ENCODE measurements at regions not wholly inside any gene's neighbourhood (a gene's known extent, or its start where the extent isn't known, plus 50 kb on each side); places are given as distances from the start of the nearest gene placed in this dataset.

- DNase-seq = no peak
These were observed 237.3 kb upstream of the SALL3 start for GRCh38 chr18:78742218-78742745.

- no peak for DNase-seq
These were observed 236.5 kb upstream of the SALL3 start for GRCh38 chr18:78743078-78743477.

- DNase-seq = no peak
These were observed 228.0 kb upstream of the SALL3 start for GRCh38 chr18:78751664-78752063.

- DNase-seq = no peak
These were observed 226.4 kb upstream of the SALL3 start for GRCh38 chr18:78753240-78753639.

GRCh38 chr18:78754311-78755043 lies 225.1 kb upstream of the SALL3 start:
- no peak for DNase-seq

- DNase-seq = no peak
These were observed 222.6 kb upstream of the SALL3 start for GRCh38 chr18:78757014-78757413.

- no peak for DNase-seq
These were observed 221.1 kb upstream of the SALL3 start for GRCh38 chr18:78758496-78758895.

GRCh38 chr18:78762753-78763152 lies 216.9 kb upstream of the SALL3 start:
- no peak for DNase-seq

- no peak for DNase-seq
These were observed 215.1 kb upstream of the SALL3 start for GRCh38 chr18:78764544-78764943.

GRCh38 chr18:78765142-78765541 lies 214.5 kb upstream of the SALL3 start:
- DNase-seq = no peak

- DNase-seq = no peak
These were observed 213.9 kb upstream of the SALL3 start for GRCh38 chr18:78765637-78766281.

GRCh38 chr18:78766651-78767533 lies 212.7 kb upstream of the SALL3 start:
- DNase-seq = no peak

GRCh38 chr18:78767648-78768071 lies 212.0 kb upstream of the SALL3 start:
- no peak for DNase-seq

GRCh38 chr18:78768221-78768620 lies 211.4 kb upstream of the SALL3 start:
- DNase-seq = no peak

GRCh38 chr18:78768656-78769501 lies 210.7 kb upstream of the SALL3 start:
- DNase-seq = no peak

- DNase-seq = no peak
These were observed 210.0 kb upstream of the SALL3 start for GRCh38 chr18:78769502-78770105.

- DNase-seq = no peak
These were observed 209.3 kb upstream of the SALL3 start for GRCh38 chr18:78770139-78770822.

GRCh38 chr18:78770823-78771139 lies 208.8 kb upstream of the SALL3 start:
- DNase-seq = no peak

- no peak for DNase-seq
These were observed 207.9 kb upstream of the SALL3 start for GRCh38 chr18:78771496-78772359.

Measured in tongue (tissue), 1 donor.